ENCODE measurements at regions not wholly inside any gene's neighbourhood (a gene's known extent, or its start where the extent isn't known, plus 50 kb on each side); places are given as distances from the start of the nearest gene placed in this dataset.

GRCh38 chr16:51391798-51392511 is 240.9 kb upstream of the SALL1 start:
- no peak overlapping the region for H3K4me3 ChIP-seq (replicated peaks; ENCODE audit: low read depth, low read length)
- no peak for TF ChIP-seq CTCF (IDR thresholded peaks at IDR 0.05; ENCODE audit: low read length, missing control alignments)
- peak; percentile 13 for DNase-seq (ENCODE audit: low read depth)

- H3K4me3 ChIP-seq (replicated peaks; ENCODE audit: low read depth, low read length), result no peak overlapping the region
- DNase-seq (ENCODE audit: low read depth), result no peak
- TF ChIP-seq CTCF (IDR thresholded peaks at IDR 0.05; ENCODE audit: low read length, missing control alignments), result no peak
These were observed 239.8 kb upstream of the SALL1 start for GRCh38 chr16:51390877-51391276.

DNA sequence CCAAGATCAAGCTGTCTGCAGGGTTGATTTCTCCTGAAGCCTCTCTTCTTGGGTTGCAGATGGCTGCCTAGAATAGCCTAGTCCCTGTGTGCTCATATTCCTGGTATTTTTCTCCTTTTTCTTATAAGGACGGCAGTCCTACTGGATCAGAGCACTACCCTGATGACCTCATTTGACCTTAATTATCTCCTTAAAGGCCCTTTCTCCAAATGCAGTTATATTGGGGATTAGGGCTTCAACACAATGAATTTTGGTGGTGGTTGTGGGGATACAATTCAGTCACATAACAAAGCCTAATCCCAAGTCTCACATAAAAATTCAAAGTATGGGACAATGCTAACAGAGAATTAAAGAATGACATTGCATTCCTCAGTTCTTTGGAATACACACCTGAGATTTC is 238.8 kb upstream of the SALL1 start:
- DNase-seq (ENCODE audit: low read depth), result no peak
- no peak overlapping the region for H3K4me3 ChIP-seq (replicated peaks; ENCODE audit: low read depth, low read length)
- no peak for TF ChIP-seq CTCF (IDR thresholded peaks at IDR 0.05; ENCODE audit: low read length, missing control alignments)

DNA sequence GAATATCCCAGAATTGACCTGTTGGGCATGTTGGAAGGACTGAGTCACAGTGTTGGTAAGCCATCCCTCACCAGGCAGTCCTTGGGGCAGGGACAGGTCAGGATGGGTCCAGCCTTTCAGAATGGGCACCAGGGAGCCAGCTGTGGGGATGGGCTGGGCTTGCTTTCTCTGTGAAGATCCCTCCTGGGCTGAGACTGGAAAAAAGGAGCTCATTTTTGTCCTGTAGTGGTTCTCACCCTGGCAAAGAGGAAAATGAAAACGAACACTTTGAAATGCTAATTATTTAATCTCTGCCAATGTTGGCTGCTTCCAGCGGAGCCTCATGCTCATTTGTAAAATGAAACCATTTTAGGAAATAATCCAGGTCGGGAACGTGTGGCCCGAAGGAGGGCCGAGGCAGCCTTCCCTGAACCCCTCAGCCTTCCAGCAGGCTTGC is 237.5 kb upstream of the SALL1 start:
- DNase-seq (ENCODE audit: low read depth), result no peak
- no peak overlapping the region for H3K4me3 ChIP-seq (replicated peaks; ENCODE audit: low read depth, low read length)
- TF ChIP-seq CTCF (IDR thresholded peaks at IDR 0.05; ENCODE audit: low read length, missing control alignments), result no peak

DNA sequence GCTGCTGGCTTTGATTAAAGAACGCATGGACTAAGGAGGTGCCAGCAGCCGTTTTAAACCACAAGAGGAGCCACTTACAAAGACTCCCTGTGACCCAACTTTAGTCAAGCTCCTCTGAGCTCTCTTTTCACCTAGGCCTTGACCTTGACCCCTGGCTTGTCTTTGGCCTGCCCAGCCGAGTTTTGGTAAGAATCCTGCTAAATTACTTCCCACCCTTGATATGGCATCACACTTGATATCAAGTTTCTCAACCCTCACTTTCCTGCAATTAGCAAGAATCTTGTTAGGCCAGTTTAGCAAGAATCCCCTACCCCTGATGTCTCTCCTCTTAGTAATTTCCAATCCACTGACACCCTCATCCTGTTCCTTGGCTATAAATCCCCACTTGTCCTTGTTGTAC is 232.8 kb upstream of the SALL1 start:
- H3K4me3 ChIP-seq (replicated peaks; ENCODE audit: low read depth, low read length), result no peak overlapping the region
- DNase-seq (ENCODE audit: low read depth), result no peak
- TF ChIP-seq CTCF (IDR thresholded peaks at IDR 0.05; ENCODE audit: low read length, missing control alignments), result no peak

GRCh38 chr16:51382940-51383339 is 231.9 kb upstream of the SALL1 start:
- no peak for TF ChIP-seq CTCF (IDR thresholded peaks at IDR 0.05; ENCODE audit: low read length, missing control alignments)
- no peak overlapping the region for H3K4me3 ChIP-seq (replicated peaks; ENCODE audit: low read depth, low read length)
- DNase-seq (ENCODE audit: low read depth), result no peak

- H3K4me3 ChIP-seq (replicated peaks; ENCODE audit: low read depth, low read length), result no peak overlapping the region
- no peak for DNase-seq (ENCODE audit: low read depth)
- no peak for TF ChIP-seq CTCF (IDR thresholded peaks at IDR 0.05; ENCODE audit: low read length, missing control alignments)
These were observed 231.1 kb upstream of the SALL1 start for GRCh38 chr16:51382211-51382610.

Measured in fibroblast of pulmonary artery (primary cell).